Nephron progenitor cell (in vitro differentiated cells): ENCODE measurements at regions not wholly inside any gene's neighbourhood (a gene's known extent, or its start where the extent isn't known, plus 50 kb on each side); places are given as distances from the start of the nearest gene placed in this dataset.

Source experiments
- DNase-seq: peaks from one replicate; pipeline ENCODE4 v3.0.0; 2021
- H3K27ac Mint-ChIP-seq: 2 replicates; pipeline ENCODE4 v1.8.0; 2021; ENCODE audit warnings: mild to moderate bottlenecking, moderate library complexity, mixed read lengths
- H3K27me3 Mint-ChIP-seq: 2 replicates; pipeline ENCODE4 v1.8.0; 2021; ENCODE audit warnings: mild to moderate bottlenecking, low read depth, mixed read lengths; ENCODE audit not compliant: poor library complexity
- H3K36me3 Mint-ChIP-seq: 2 replicates; pipeline ENCODE4 v1.8.0; 2021; ENCODE audit warnings: low read depth, mixed read lengths
- H3K4me1 Mint-ChIP-seq: 2 replicates; pipeline ENCODE4 v1.8.0; 2021; ENCODE audit warnings: mixed read lengths
- H3K4me3 Mint-ChIP-seq: 2 replicates; pipeline ENCODE4 v1.8.0; 2021; ENCODE audit warnings: mild to moderate bottlenecking, moderate library complexity, mixed read lengths
- H3K9me3 Mint-ChIP-seq: 2 replicates; pipeline ENCODE4 v1.8.0; 2021; ENCODE audit warnings: mild to moderate bottlenecking, moderate library complexity, mixed read lengths
- CTCF ChIP-seq: fragments of 200-600 bp; sonication (generic); IDR thresholded peaks from 2 replicates; pipeline ENCODE4 v1.5.0; 2021; ENCODE audit warnings: antibody characterized with exemption

- H3K27ac Mint-ChIP-seq, result peak overlapping the region; percentile 73
- H3K36me3 Mint-ChIP-seq, result no peaks in the 10 kb centered on the region
- no peak for DNase-seq
- no peak overlapping the region for H3K4me3 Mint-ChIP-seq
- H3K27me3 Mint-ChIP-seq, result peaks cover 9% of the 10 kb centered on the region
- no peaks in the 10 kb centered on the region for H3K4me1 Mint-ChIP-seq
- no peak for TF ChIP-seq CTCF
- H3K9me3 Mint-ChIP-seq, result peaks cover 12% of the 10 kb centered on the region
These were observed 98.2 kb downstream of the THBS2 start for GRCh38 chr6:169155481-169155880.

- DNase-seq, result no peak
- H3K9me3 Mint-ChIP-seq, result peaks cover 33% of the 10 kb centered on the region
- H3K4me3 Mint-ChIP-seq, result no peak overlapping the region
- H3K36me3 Mint-ChIP-seq, result no peaks in the 10 kb centered on the region
- H3K4me1 Mint-ChIP-seq, result no peaks in the 10 kb centered on the region
- H3K27me3 Mint-ChIP-seq, result peaks cover 4% of the 10 kb centered on the region
- no peak for TF ChIP-seq CTCF
- no peak overlapping the region for H3K27ac Mint-ChIP-seq
These were observed 100.2 kb downstream of the THBS2 start for GRCh38 chr6:169153401-169153800.

- Mint-ChIP-seq H3K4me3 (no peak overlapping the region), H3K27ac (no peak overlapping the region), H3K4me1 (no peaks in the 10 kb centered on the region), H3K36me3 (no peaks in the 10 kb centered on the region), H3K9me3 (peaks cover 45% of the 10 kb centered on the region), H3K27me3 (peaks cover 14% of the 10 kb centered on the region)
- no peak for TF ChIP-seq CTCF
- DNase-seq, result no peak
These were observed 107.1 kb downstream of the THBS2 start for GRCh38 chr6:169146521-169146920.

- TF ChIP-seq CTCF, result no peak
- no peak overlapping the region for H3K27ac Mint-ChIP-seq
- peaks cover 10% of the 10 kb centered on the region for H3K27me3 Mint-ChIP-seq
- H3K4me1 Mint-ChIP-seq, result no peaks in the 10 kb centered on the region
- DNase-seq, result no peak
- H3K4me3 Mint-ChIP-seq, result no peak overlapping the region
- H3K9me3 Mint-ChIP-seq, result peaks cover 41% of the 10 kb centered on the region
- H3K36me3 Mint-ChIP-seq, result no peaks in the 10 kb centered on the region
These were observed 107.6 kb downstream of the THBS2 start for GRCh38 chr6:169145991-169146501.

- Mint-ChIP-seq H3K27me3 (peaks cover 10% of the 10 kb centered on the region), H3K4me3 (no peak overlapping the region), H3K36me3 (no peaks in the 10 kb centered on the region), H3K9me3 (peaks cover 36% of the 10 kb centered on the region), H3K4me1 (no peaks in the 10 kb centered on the region), H3K27ac (no peak overlapping the region)
- TF ChIP-seq CTCF, result no peak
- DNase-seq, result no peak
These were observed 108.2 kb downstream of the THBS2 start for GRCh38 chr6:169145496-169145895.

- peaks cover 25% of the 10 kb centered on the region for H3K9me3 Mint-ChIP-seq
- TF ChIP-seq CTCF, result no peak
- no peak overlapping the region for H3K27ac Mint-ChIP-seq
- H3K4me3 Mint-ChIP-seq, result no peak overlapping the region
- peaks cover 10% of the 10 kb centered on the region for H3K27me3 Mint-ChIP-seq
- no peaks in the 10 kb centered on the region for H3K4me1 Mint-ChIP-seq
- no peaks in the 10 kb centered on the region for H3K36me3 Mint-ChIP-seq
- no peak for DNase-seq
These were observed 109.3 kb downstream of the THBS2 start for GRCh38 chr6:169144356-169144755.
